ENCODE measurements at regions not wholly inside any gene's neighbourhood (a gene's known extent, or its start where the extent isn't known, plus 50 kb on each side); places are given as distances from the start of the nearest gene placed in this dataset.

DNA sequence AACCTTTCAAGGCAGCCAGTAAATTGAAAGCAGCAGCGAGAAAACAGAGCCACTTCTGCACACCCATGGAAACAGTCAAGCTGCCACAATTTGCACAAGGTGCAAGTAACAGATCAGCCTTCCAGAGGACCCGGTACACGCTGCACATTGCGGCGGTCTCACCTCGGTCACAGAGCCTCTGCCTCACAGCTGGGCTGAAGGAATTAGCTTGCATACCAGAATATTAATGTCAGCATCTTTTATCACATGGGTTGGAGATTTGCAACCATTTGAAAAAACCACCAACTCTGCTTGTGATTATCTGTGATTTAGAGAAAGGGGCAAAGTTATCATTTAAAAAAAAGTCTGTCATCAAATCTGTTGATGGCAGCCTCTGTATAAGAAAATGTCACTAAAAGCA is 330.5 kb upstream of the TCF4 start:
- WGBS, 2 donors, result 82 to 85% methylated on average over 6 of the region's 6 CpGs
- DNase-seq, result no peak
- no peaks in the 10 kb centered on the region for H3K36me3 ChIP-seq
- no peaks in the 10 kb centered on the region for H3K27me3 ChIP-seq
- no peak overlapping the region for H3K4me3 ChIP-seq (replicated peaks in 1 of 3)
- H3K9me3 ChIP-seq, result no peaks in the 10 kb centered on the region
- TF ChIP-seq, protein P1, sequence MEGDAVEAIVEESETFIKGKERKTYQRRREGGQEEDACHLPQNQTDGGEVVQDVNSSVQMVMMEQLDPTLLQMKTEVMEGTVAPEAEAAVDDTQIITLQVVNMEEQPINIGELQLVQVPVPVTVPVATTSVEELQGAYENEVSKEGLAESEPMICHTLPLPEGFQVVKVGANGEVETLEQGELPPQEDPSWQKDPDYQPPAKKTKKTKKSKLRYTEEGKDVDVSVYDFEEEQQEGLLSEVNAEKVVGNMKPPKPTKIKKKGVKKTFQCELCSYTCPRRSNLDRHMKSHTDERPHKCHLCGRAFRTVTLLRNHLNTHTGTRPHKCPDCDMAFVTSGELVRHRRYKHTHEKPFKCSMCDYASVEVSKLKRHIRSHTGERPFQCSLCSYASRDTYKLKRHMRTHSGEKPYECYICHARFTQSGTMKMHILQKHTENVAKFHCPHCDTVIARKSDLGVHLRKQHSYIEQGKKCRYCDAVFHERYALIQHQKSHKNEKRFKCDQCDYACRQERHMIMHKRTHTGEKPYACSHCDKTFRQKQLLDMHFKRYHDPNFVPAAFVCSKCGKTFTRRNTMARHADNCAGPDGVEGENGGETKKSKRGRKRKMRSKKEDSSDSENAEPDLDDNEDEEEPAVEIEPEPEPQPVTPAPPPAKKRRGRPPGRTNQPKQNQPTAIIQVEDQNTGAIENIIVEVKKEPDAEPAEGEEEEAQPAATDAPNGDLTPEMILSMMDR (IDR thresholded peaks at IDR 0.05), result no peak
- no peak for TF ChIP-seq POLR2A (IDR thresholded peaks at IDR 0.05)
- intact Hi-C loops (cut with DNase I), result no loop called here
- H3K27ac ChIP-seq, result no peak overlapping the region
- H3K4me1 ChIP-seq, result no peaks in the 10 kb centered on the region

DNA sequence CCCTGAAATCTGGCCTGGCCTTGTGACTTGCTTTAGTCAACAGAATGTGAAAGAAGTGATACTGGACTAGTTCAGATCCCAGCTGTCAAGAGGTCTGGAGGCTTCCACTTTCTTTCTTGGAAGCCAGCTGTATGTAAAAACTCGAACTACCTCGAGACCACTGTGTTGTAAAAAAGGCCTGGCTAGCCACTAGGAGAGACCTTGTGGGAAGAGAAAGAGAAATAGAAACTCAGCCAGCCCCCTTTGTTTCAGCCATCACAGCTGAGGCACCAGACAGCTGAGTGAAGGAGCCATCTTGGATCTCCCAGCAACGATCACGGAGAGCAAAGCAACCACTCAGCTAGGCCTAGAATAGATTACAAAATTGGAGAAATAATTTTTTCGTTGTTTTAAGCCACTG is 324.9 kb upstream of the TCF4 start:
- Histone ChIP-seq H3K4me3 (replicated peaks in 1 of 3) (no peak overlapping the region), H3K4me1 (no peaks in the 10 kb centered on the region), H3K27me3 (no peaks in the 10 kb centered on the region), H3K9me3 (no peaks in the 10 kb centered on the region), H3K27ac (no peak overlapping the region), H3K36me3 (no peaks in the 10 kb centered on the region)
- WGBS, 2 donors, result 93 to 94% methylated on average over 5 of the region's 5 CpGs
- intact Hi-C loops (cut with DNase I), result no loop called here
- no peak for DNase-seq
- TF ChIP-seq, protein P1 (IDR thresholded peaks at IDR 0.05), result no peak
- TF ChIP-seq POLR2A (IDR thresholded peaks at IDR 0.05), result no peak

DNA sequence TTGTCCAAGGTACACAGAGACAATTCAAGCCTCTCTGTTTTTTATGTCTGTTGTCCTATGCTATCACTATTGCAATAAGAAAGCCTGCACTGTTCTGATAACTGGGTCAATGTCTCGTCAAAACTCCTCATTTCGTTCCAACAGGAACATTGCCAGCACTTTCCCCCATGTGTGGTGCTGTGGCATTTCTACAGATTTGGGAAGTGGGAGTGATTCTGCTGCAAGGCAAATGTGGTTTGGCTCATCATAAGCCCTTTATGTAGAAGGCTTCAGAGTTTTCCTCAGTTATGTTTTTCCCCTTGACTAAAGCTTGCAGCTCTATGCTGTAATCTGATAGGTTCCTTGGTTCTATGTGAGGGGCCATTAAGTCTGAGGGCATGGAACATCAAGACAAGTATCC is 324.1 kb upstream of the TCF4 start:
- H3K4me1 ChIP-seq, result no peaks in the 10 kb centered on the region
- H3K4me3 ChIP-seq (replicated peaks in 1 of 3), result no peak overlapping the region
- H3K36me3 ChIP-seq, result no peaks in the 10 kb centered on the region
- no peaks in the 10 kb centered on the region for H3K27me3 ChIP-seq
- TF ChIP-seq, protein P1 (IDR thresholded peaks at IDR 0.05), result no peak
- no peak for TF ChIP-seq POLR2A (IDR thresholded peaks at IDR 0.05)
- intact Hi-C loops (cut with DNase I), result no loop called here
- no peaks in the 10 kb centered on the region for H3K9me3 ChIP-seq
- no peak overlapping the region for H3K27ac ChIP-seq
- WGBS, 2 donors, result 82 to 85% methylated on average over 2 of the region's 2 CpGs
- DNase-seq, result no peak

DNA sequence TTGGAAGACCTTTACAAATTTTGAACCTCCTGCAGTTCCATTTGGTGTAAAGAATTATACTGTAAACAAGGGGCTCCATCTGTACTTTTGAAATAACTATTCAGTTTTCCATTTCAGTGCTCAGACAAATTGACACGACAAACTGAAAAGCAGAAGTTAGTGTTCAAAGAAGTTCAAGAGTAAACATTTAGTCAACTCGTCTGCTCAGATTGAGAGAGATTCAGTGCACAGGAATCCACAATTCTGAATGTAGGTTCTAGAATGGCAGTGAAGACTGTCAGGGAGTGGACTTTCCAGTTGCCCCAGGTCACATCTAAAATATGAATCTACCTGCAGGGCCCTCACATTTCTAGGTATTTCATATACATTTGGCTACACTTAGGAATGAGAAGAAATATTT is 322.3 kb upstream of the TCF4 start:
- 63 to 68% methylated on average over 2 of the region's 2 CpGs for WGBS, 2 donors
- Histone ChIP-seq H3K27ac (no peak overlapping the region), H3K36me3 (no peaks in the 10 kb centered on the region), H3K4me1 (no peaks in the 10 kb centered on the region), H3K9me3 (no peaks in the 10 kb centered on the region), H3K4me3 (replicated peaks in 1 of 3) (no peak overlapping the region), H3K27me3 (no peaks in the 10 kb centered on the region)
- intact Hi-C loops (cut with DNase I), result no loop called here
- TF ChIP-seq POLR2A (IDR thresholded peaks at IDR 0.05), result no peak
- TF ChIP-seq, protein P1 (IDR thresholded peaks at IDR 0.05), result no peak
- no peak for DNase-seq

DNA sequence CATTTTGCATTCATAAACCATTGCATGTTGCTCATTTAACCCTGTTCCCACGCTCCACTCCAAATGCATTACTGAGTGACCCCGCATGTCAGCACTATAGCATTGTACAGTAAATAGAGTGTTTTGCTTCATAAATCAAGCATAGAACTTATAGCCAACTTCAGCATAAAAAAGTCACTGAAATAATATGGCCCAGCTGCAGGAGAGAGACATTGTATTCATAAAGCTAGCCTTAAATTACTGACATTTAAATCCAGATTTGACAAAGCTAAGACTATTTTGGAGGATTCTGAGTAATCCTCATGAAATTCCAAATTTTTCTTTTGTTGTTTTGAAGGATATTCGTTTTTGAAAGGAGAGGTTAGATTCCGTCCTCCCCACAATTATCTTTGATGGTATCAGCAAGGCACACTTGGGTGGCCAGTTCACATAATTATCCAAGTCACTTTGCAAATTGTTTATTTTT is 320.9 kb upstream of the TCF4 start:
- Histone ChIP-seq H3K4me1 (no peaks in the 10 kb centered on the region), H3K27ac (no peak overlapping the region), H3K9me3 (no peaks in the 10 kb centered on the region), H3K4me3 (replicated peaks in 1 of 3) (no peak overlapping the region), H3K36me3 (no peaks in the 10 kb centered on the region), H3K27me3 (no peaks in the 10 kb centered on the region)
- TF ChIP-seq, protein P1 (IDR thresholded peaks at IDR 0.05), result no peak
- no peak for TF ChIP-seq POLR2A (IDR thresholded peaks at IDR 0.05)
- DNase-seq, result no peak
- 78 to 81% methylated on average over 4 of the region's 4 CpGs for WGBS, 2 donors
- intact Hi-C loops (cut with DNase I), result no loop called here
